GM21528 (cell line): ENCODE measurements at regions not wholly inside any gene's neighbourhood (a gene's known extent, or its start where the extent isn't known, plus 50 kb on each side); places are given as distances from the start of the nearest gene placed in this dataset.
A peak's percentile ranks its signal among the peaks of the same experiment; 100 is the strongest.

Experiments
- ATAC-seq: cut with Tn5 transposase; IDR thresholded peaks from one replicate; pipeline ENCODE4 v1.9.1; 2021; ENCODE audit warnings: mild to moderate bottlenecking, moderate library complexity; ENCODE audit not compliant: unreplicated experiment, low FRiP score

GRCh38 chr4:158013858-158014257 lies 159.0 kb downstream of the GASK1B start:
- no peak for ATAC-seq

GRCh38 chr4:158010361-158010760 lies 162.5 kb downstream of the GASK1B start:
- no peak for ATAC-seq

- ATAC-seq, result no peak
These were observed 164.1 kb downstream of the GASK1B start for GRCh38 chr4:158008551-158009218.

- ATAC-seq, result no peak
These were observed 165.3 kb downstream of the GASK1B start for GRCh38 chr4:158007566-158007965.

GRCh38 chr4:158006990-158007389 lies 165.8 kb downstream of the GASK1B start:
- ATAC-seq, result no peak

- no peak for ATAC-seq
These were observed 167.8 kb downstream of the GASK1B start for GRCh38 chr4:158005021-158005420.

GRCh38 chr4:158004101-158004500 lies 168.7 kb downstream of the GASK1B start:
- no peak for ATAC-seq

GRCh38 chr4:158003212-158003611 lies 169.6 kb downstream of the GASK1B start:
- ATAC-seq, result no peak

- ATAC-seq, result no peak
These were observed 170.7 kb downstream of the GASK1B start for GRCh38 chr4:158002173-158002572.

GRCh38 chr4:158001756-158002155 lies 171.1 kb downstream of the GASK1B start:
- ATAC-seq, result no peak

- ATAC-seq, result no peak
These were observed 173.1 kb downstream of the GASK1B start for GRCh38 chr4:157999723-158000122.

GRCh38 chr4:157997296-157997695 lies 175.5 kb downstream of the GASK1B start:
- ATAC-seq, result no peak

GRCh38 chr4:157996061-157997028 lies 176.5 kb downstream of the GASK1B start:
- ATAC-seq, result no peak

- no peak for ATAC-seq
These were observed 178.0 kb downstream of the GASK1B start for GRCh38 chr4:157994863-157995262.

GRCh38 chr4:157992948-157993839 lies 179.6 kb downstream of the GASK1B start:
- no peak for ATAC-seq

GRCh38 chr4:157992038-157992705 lies 180.7 kb downstream of the GASK1B start:
- peak; percentile 76 for ATAC-seq

- no peak for ATAC-seq
These were observed 184.2 kb downstream of the GASK1B start for GRCh38 chr4:157988641-157989040.

GRCh38 chr4:157984285-157984911 lies 188.4 kb downstream of the GASK1B start:
- no peak for ATAC-seq

- ATAC-seq, result no peak
These were observed 189.5 kb downstream of the GASK1B start for GRCh38 chr4:157983300-157983699.

GRCh38 chr4:157980158-157980557 lies 192.7 kb downstream of the GASK1B start:
- ATAC-seq, result no peak
